H1 (cell line): ENCODE measurements at regions not wholly inside any gene's neighbourhood (a gene's known extent, or its start where the extent isn't known, plus 50 kb on each side); places are given as distances from the start of the nearest gene placed in this dataset.

Experiments used
- BACH1 ChIP-seq: IDR thresholded peaks from 2 replicates; pipeline ENCODE4 v1.6.1; 2012; ENCODE audit warnings: low read length, improper control_type of control experiment
- FOSL1 ChIP-seq: IDR thresholded peaks from 2 replicates; pipeline ENCODE4 v1.6.1; 2011; ENCODE audit warnings: mild to moderate bottlenecking, low read depth, low read length, moderate library complexity; ENCODE audit not compliant: insufficient read depth
- HDAC6 ChIP-seq: IDR thresholded peaks from one replicate; pipeline ENCODE4 v1.7.1; 2012; ENCODE audit warnings: low read depth, mild to moderate bottlenecking, inconsistent platforms, low read length, moderate library complexity
- NRF1 ChIP-seq: IDR thresholded peaks from 2 replicates; pipeline ENCODE4 v1.6.1; 2011; ENCODE audit warnings: mild to moderate bottlenecking, low read depth, low read length, improper control_type of control experiment
- RFX5 ChIP-seq: IDR thresholded peaks from 2 replicates; pipeline ENCODE4 v1.6.1; 2011; ENCODE audit warnings: low read depth, low read length, improper control_type of control experiment, borderline replicate concordance
- TBP ChIP-seq: IDR thresholded peaks from 2 replicates; pipeline ENCODE4 v1.6.1; 2011; ENCODE audit warnings: low read depth, low read length, improper control_type of control experiment

GRCh38 chr10:10307551-10307950 lies 710.1 kb upstream of the CELF2 start (continued):
- TF ChIP-seq RFX5 = no peak
- no peak for TF ChIP-seq FOSL1
- TF ChIP-seq BACH1 = no peak
- no peak for TF ChIP-seq NRF1
- TF ChIP-seq HDAC6 = no peak
- TF ChIP-seq TBP = no peak
